HFF-Myc (cell line): ENCODE measurements at regions not wholly inside any gene's neighbourhood (a gene's known extent, or its start where the extent isn't known, plus 50 kb on each side); places are given as distances from the start of the nearest gene placed in this dataset.

ENCODE experiments used
- DNase-seq: peaks from one replicate; pipeline ENCODE4 v3.0.0-alpha.2; 2011; ENCODE audit warnings: low read depth; ENCODE audit errors: extremely low read depth
- H3K4me3 ChIP-seq: replicated peaks from 2 replicates; pipeline ENCODE4 v1.5.1; 2011; ENCODE audit warnings: low read depth, mild to moderate bottlenecking, control low read depth, low read length
- TF ChIP-seq, protein P1 (sequence below): IDR thresholded peaks from 2 replicates; pipeline ENCODE4 v1.5.1; 2012; ENCODE audit warnings: mild to moderate bottlenecking, low read depth, low read length, control low read depth; ENCODE audit errors: missing control alignments

- TF ChIP-seq, protein P1, sequence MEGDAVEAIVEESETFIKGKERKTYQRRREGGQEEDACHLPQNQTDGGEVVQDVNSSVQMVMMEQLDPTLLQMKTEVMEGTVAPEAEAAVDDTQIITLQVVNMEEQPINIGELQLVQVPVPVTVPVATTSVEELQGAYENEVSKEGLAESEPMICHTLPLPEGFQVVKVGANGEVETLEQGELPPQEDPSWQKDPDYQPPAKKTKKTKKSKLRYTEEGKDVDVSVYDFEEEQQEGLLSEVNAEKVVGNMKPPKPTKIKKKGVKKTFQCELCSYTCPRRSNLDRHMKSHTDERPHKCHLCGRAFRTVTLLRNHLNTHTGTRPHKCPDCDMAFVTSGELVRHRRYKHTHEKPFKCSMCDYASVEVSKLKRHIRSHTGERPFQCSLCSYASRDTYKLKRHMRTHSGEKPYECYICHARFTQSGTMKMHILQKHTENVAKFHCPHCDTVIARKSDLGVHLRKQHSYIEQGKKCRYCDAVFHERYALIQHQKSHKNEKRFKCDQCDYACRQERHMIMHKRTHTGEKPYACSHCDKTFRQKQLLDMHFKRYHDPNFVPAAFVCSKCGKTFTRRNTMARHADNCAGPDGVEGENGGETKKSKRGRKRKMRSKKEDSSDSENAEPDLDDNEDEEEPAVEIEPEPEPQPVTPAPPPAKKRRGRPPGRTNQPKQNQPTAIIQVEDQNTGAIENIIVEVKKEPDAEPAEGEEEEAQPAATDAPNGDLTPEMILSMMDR = no peak
- no peak for DNase-seq
- H3K4me3 ChIP-seq = no peak overlapping the region
Measured at GRCh38 chr5:133694181-133694831, 82.0 kb upstream of the FSTL4 start.

GRCh38 chr5:133691448-133691847 lies 79.1 kb upstream of the FSTL4 start:
- DNase-seq = no peak
- TF ChIP-seq, protein P1 = no peak
- H3K4me3 ChIP-seq = no peak overlapping the region

GRCh38 chr5:133690746-133691145 lies 78.4 kb upstream of the FSTL4 start:
- TF ChIP-seq, protein P1 = no peak
- no peak overlapping the region for H3K4me3 ChIP-seq
- no peak for DNase-seq

DNA sequence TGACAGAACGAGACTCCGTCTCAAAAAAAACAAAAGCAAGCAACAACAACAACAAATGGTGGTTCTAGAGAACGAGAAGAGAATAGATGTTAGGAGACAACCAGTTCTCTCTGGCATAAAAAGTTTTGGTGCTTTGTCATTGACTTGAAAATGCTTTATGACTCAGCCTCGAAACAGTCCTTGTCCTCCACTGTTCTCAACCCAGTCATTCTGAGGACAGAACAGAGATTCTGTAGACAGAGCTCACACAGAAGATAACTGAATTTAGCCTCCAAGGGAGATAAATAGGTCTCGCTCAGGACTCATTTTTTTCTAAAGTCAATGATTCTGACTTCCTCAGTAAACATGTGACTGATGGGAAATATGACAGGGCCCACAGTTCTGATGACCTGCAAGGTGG lies 76.0 kb upstream of the FSTL4 start:
- no peak for DNase-seq
- H3K4me3 ChIP-seq = no peak overlapping the region
- TF ChIP-seq, protein P1 = no peak

GRCh38 chr5:133687212-133688061 lies 75.1 kb upstream of the FSTL4 start:
- TF ChIP-seq, protein P1 = no peak
- H3K4me3 ChIP-seq = no peak overlapping the region

DNA sequence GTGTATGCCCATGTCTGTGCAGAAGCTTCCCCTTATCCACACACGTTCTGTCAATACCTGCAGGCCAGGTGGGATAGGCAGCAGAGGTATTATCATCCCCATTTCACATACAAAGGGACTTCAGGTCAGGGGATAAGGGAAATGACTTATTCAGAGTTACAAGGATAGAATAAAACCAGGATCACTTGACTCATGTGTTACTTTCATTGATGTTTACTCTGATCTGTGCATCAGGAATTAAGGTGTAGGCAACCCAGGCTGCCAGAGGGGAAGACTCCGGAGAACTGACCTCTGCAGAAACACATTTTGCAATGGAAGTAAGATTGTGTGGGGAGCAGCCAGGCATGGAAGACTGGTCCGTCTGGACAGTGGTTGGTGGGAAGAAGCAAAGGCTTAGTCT lies 74.2 kb upstream of the FSTL4 start:
- H3K4me3 ChIP-seq = no peak overlapping the region
- DNase-seq = no peak
- TF ChIP-seq, protein P1 = no peak

More at GRCh38 chr5:133687212-133688061, 75.1 kb upstream of the FSTL4 start:
- no peak for DNase-seq
